H9 (cell line): ENCODE measurements at regions not wholly inside any gene's neighbourhood (a gene's known extent, or its start where the extent isn't known, plus 50 kb on each side); places are given as distances from the start of the nearest gene placed in this dataset.

Source experiments
- DNase-seq: peaks from one replicate; pipeline ENCODE4 v3.0.0-alpha.2; 2017
- H2AFZ ChIP-seq: one replicate; pipeline ENCODE4 v1.6.1; 2013; ENCODE audit warnings: mild to moderate bottlenecking, low read length, control low read depth, moderate library complexity
- H2AK5ac ChIP-seq: 2 replicates; pipeline ENCODE4 v1.6.1; 2013; ENCODE audit warnings: low read length, control low read depth, mixed read lengths; ENCODE audit not compliant: insufficient read length
- H2BK120ac ChIP-seq: one replicate; pipeline ENCODE4 v1.6.1; 2013; ENCODE audit warnings: low read depth, mild to moderate bottlenecking, low read length, control low read depth, inconsistent platforms; ENCODE audit not compliant: poor library complexity, severe bottlenecking
- H2BK12ac ChIP-seq: 2 replicates; pipeline ENCODE4 v1.6.1; 2013; ENCODE audit warnings: low read length, control low read depth, mixed read lengths, low read depth; ENCODE audit not compliant: insufficient read length
- H2BK15ac ChIP-seq: 2 replicates; pipeline ENCODE4 v1.6.1; 2013; ENCODE audit warnings: low read depth, low read length, control low read depth
- H2BK20ac ChIP-seq: one replicate; pipeline ENCODE4 v1.6.1; 2013; ENCODE audit warnings: low read depth, mild to moderate bottlenecking, low read length, control low read depth, inconsistent platforms; ENCODE audit not compliant: poor library complexity, severe bottlenecking
- H2BK5ac ChIP-seq: 2 replicates; pipeline ENCODE4 v1.6.1; 2013; ENCODE audit warnings: low read length, control low read depth, mixed read lengths; ENCODE audit not compliant: insufficient read length
- H3K14ac ChIP-seq: 2 replicates; pipeline ENCODE4 v1.6.1; 2013; ENCODE audit warnings: low read length, control low read depth; ENCODE audit not compliant: insufficient read depth
- H3K18ac ChIP-seq: 2 replicates; pipeline ENCODE4 v1.6.1; 2013; ENCODE audit warnings: low read depth, mild to moderate bottlenecking, mixed read lengths, low read length, control low read depth; ENCODE audit not compliant: insufficient read length
- H3K23ac ChIP-seq: 2 replicates; pipeline ENCODE4 v1.6.1; 2013; ENCODE audit warnings: low read length, control low read depth, mixed read lengths, low read depth; ENCODE audit not compliant: insufficient read length
- H3K23me2 ChIP-seq: 2 replicates; pipeline ENCODE4 v1.6.1; 2013; ENCODE audit warnings: low read depth, mild to moderate bottlenecking, mixed read lengths, low read length, control low read depth; ENCODE audit not compliant: insufficient read length, poor library complexity, severe bottlenecking
- H3K27ac ChIP-seq: 2 replicates; pipeline ENCODE4 v1.5.1; 2013; ENCODE audit warnings: low read length, control low read depth, mixed read lengths, low read depth; ENCODE audit not compliant: insufficient read length
- H3K27me3 ChIP-seq: 2 replicates; pipeline ENCODE4 v1.6.1; 2013; ENCODE audit warnings: low read length, control low read depth, inconsistent platforms; ENCODE audit not compliant: insufficient read depth
- H3K4ac ChIP-seq: 2 replicates; pipeline ENCODE4 v1.6.1; 2013; ENCODE audit warnings: low read depth, mild to moderate bottlenecking, control low read depth, inconsistent platforms, low read length, moderate library complexity
- H3K4me1 ChIP-seq: 2 replicates; pipeline ENCODE4 v1.6.1; 2013; ENCODE audit warnings: low read length, control low read depth, inconsistent platforms; ENCODE audit not compliant: insufficient read depth
- H3K4me2 ChIP-seq: 2 replicates; pipeline ENCODE4 v1.6.1; 2013; ENCODE audit warnings: low read length, control low read depth, mixed read lengths; ENCODE audit not compliant: insufficient read length, insufficient read depth
- H3K56ac ChIP-seq: 2 replicates; pipeline ENCODE4 v1.6.1; 2013; ENCODE audit warnings: low read depth, mild to moderate bottlenecking, mixed read lengths, low read length, control low read depth; ENCODE audit not compliant: insufficient read length
- H3K79me1 ChIP-seq: 2 replicates; pipeline ENCODE4 v1.6.1; 2013; ENCODE audit warnings: low read depth, mild to moderate bottlenecking, moderate library complexity, low read length, control low read depth, inconsistent platforms; ENCODE audit not compliant: insufficient read depth, poor library complexity, severe bottlenecking
- H3K79me2 ChIP-seq: 2 replicates; pipeline ENCODE4 v1.6.1; 2013; ENCODE audit warnings: low read length, control low read depth, inconsistent platforms; ENCODE audit not compliant: insufficient read depth
- H3K9ac ChIP-seq: 2 replicates; pipeline ENCODE4 v1.6.1; 2013; ENCODE audit warnings: low read length, control low read depth, mixed read lengths; ENCODE audit not compliant: insufficient read length; ENCODE audit errors: extremely low read depth
- H3K9me3 ChIP-seq: one replicate; pipeline ENCODE4 v1.6.1; 2013; ENCODE audit warnings: low read depth, low read length, inconsistent platforms; ENCODE audit not compliant: control insufficient read depth
- H3T11ph ChIP-seq: one replicate; pipeline ENCODE4 v1.6.1; 2013; ENCODE audit warnings: mild to moderate bottlenecking, low read length, control low read depth, inconsistent platforms
- H4K20me1 ChIP-seq: one replicate; pipeline ENCODE4 v1.6.1; 2013; ENCODE audit not compliant: control insufficient read depth, insufficient read length, insufficient read depth
- H4K5ac ChIP-seq: 2 replicates; pipeline ENCODE4 v1.6.1; 2013; ENCODE audit warnings: low read depth, mild to moderate bottlenecking, mixed read lengths, low read length, control low read depth; ENCODE audit not compliant: insufficient read length
- H4K8ac ChIP-seq: replicated peaks from 2 replicates; pipeline ENCODE4 v1.6.1; 2013; ENCODE audit warnings: low read length, control low read depth, mixed read lengths, low read depth; ENCODE audit not compliant: insufficient read length
- H4K91ac ChIP-seq: 2 replicates; pipeline ENCODE4 v1.6.1; 2013; ENCODE audit warnings: low read depth, mild to moderate bottlenecking, moderate library complexity, mixed read lengths, low read length, control low read depth; ENCODE audit not compliant: insufficient read length
- H3K27ac Mint-ChIP-seq, 3 experiments: 2 replicates in 2 of 3; 3 replicates in 1 of 3; pipeline ENCODE4 v1.8.0; 2020 to 2021; ENCODE audit warnings: mixed read lengths in 3 of 3, mild to moderate bottlenecking in 1 of 3, moderate library complexity in 1 of 3
- H3K27me3 Mint-ChIP-seq: 2 replicates; pipeline ENCODE4 v1.8.0; 2021; ENCODE audit warnings: low read depth, mild to moderate bottlenecking, moderate library complexity, mixed read lengths
- H3K36me3 Mint-ChIP-seq, 3 experiments: 2 replicates in 2 of 3; 3 replicates in 1 of 3; pipeline ENCODE4 v1.8.0; 2020 to 2021; ENCODE audit warnings: low read depth in 3 of 3, mixed read lengths in 3 of 3; ENCODE audit not compliant: insufficient read depth in 1 of 3
- H3K4me1 Mint-ChIP-seq, 2 experiments: 2 replicates each; pipeline ENCODE4 v1.8.0; 2020; ENCODE audit warnings: mixed read lengths in 2 of 2
- H3K4me3 Mint-ChIP-seq, 2 experiments: 2 replicates in 1 of 2; 3 replicates in 1 of 2; pipeline ENCODE4 v1.8.0; 2020 to 2021; ENCODE audit warnings: mild to moderate bottlenecking in 2 of 2, mixed read lengths in 2 of 2, moderate library complexity in 1 of 2
- H3K9me3 Mint-ChIP-seq, 2 experiments: 2 replicates in 1 of 2; 3 replicates in 1 of 2; pipeline ENCODE4 v1.8.0; 2020; ENCODE audit warnings: mild to moderate bottlenecking in 2 of 2, mixed read lengths in 2 of 2, moderate library complexity in 1 of 2
- CTCF ChIP-seq: fragments of 200-600 bp; sonication (generic); conservative IDR thresholded peaks from 3 replicates; pipeline ENCODE4 v1.8.0; 2021; ENCODE audit warnings: antibody characterized with exemption, mild to moderate bottlenecking
- WGBS: extraction: QIAGEN DNeasy Blood & Tissue Kit; methylation state at CpG from one replicate; pipeline ENCODE4 v1.1.7; 2013; ENCODE audit warnings: missing lambda C conversion rate, low lambda C conversion rate, mixed read lengths; ENCODE audit not compliant: insufficient read length; ENCODE audit errors: extremely low coverage; 5-methylcytosine and 5-hydroxymethylcytosine counted together

DNA sequence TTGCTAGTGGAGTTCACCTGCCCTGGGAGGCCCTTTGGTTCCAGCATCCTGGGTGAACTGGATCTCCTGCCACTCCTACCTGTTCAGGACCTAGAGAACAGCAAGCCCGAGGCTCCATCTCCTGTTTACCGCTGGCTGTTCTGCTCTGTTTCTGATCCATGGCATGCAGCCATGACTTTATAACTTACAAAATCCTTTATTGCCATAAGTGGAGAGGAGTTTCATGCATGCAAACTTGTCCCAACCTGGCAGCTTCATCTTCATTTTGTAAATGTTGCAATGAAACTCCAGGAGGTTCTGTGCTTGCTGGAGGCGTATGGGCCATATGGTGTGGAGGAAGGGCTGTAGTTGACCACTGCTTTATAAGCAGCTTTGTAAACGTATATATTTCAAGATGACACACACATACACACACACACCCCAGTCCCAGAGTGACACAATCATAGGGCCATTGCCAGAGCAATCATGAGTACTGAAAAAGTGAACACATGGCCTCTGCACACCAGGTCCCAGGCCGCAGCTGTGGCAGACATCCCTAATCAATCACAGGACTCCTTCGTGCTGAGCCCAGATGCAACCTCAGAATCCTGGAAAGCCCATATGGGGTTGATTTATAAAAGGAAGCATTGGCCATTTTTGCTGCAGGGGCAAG is 69.0 kb downstream of the UBIAD1 start:
- Histone ChIP-seq H4K91ac (no peak overlapping the region), H3K9ac (no peak overlapping the region), H4K8ac (no peak overlapping the region), H3K4me1 (peaks cover 10% of the 10 kb centered on the region; the same call in 1 of the 2 replicates), H2BK15ac (no peak overlapping the region), H3K23ac (no peak overlapping the region), H3K23me2 (no peaks in the 10 kb centered on the region), H3K79me1 (no peaks in the 10 kb centered on the region), H3K56ac (no peak overlapping the region), H4K20me1 (no peaks in the 10 kb centered on the region), H3K79me2 (no peaks in the 10 kb centered on the region), H3T11ph (no peak overlapping the region), H3K4me2 (no peak overlapping the region), H3K27me3 (no peaks in the 10 kb centered on the region), H2BK5ac (no peak overlapping the region), H3K27ac (no peak overlapping the region), H2BK12ac (no peak overlapping the region), H2AFZ (no peak overlapping the region), H3K14ac (no peak overlapping the region), H3K18ac (no peak overlapping the region), H2BK20ac (no peak overlapping the region), H3K4ac (no peak overlapping the region), H3K9me3 (no peaks in the 10 kb centered on the region), H2AK5ac (no peak overlapping the region), H4K5ac (no peak overlapping the region), H2BK120ac (no peak overlapping the region)
- peaks cover 7% of the 10 kb centered on the region for H3K27me3 Mint-ChIP-seq
- H3K4me1 Mint-ChIP-seq: peaks cover 51 to 61% of the 10 kb centered on the region in 2 experiments
- H3K9me3 Mint-ChIP-seq: no peaks in the 10 kb centered on the region
- H3K27ac Mint-ChIP-seq: no peak overlapping the region
- no peak overlapping the region; a peak in 1 of 5 replicates for H3K4me3 Mint-ChIP-seq
- TF ChIP-seq CTCF: no peak
- no peaks in the 10 kb centered on the region for H3K36me3 Mint-ChIP-seq
- WGBS: no CpG with 5 or more reads among the region's 6 CpGs
- DNase-seq: no peak
